ENCODE measurements at regions not wholly inside any gene's neighbourhood (a gene's known extent, or its start where the extent isn't known, plus 50 kb on each side); places are given as distances from the start of the nearest gene placed in this dataset.
"Not testable (repeated sequence)": the region's sequence is repeated elsewhere in the genome, so short reads cannot be mapped to it uniquely, and the experiment has no call there.

- Histone ChIP-seq H3K36me3 (no peaks in the 10 kb centered on the region), H3K9me3 (replicated peaks) (no peaks in the 10 kb centered on the region), H3K27me3 (ENCODE audit: low read depth) (no peaks in the 10 kb centered on the region), H3K4me3 (no peak overlapping the region), H3K27ac (replicated peaks) (no peak overlapping the region), H3K4me1 (no peaks in the 10 kb centered on the region)
- TF ChIP-seq, protein P1, sequence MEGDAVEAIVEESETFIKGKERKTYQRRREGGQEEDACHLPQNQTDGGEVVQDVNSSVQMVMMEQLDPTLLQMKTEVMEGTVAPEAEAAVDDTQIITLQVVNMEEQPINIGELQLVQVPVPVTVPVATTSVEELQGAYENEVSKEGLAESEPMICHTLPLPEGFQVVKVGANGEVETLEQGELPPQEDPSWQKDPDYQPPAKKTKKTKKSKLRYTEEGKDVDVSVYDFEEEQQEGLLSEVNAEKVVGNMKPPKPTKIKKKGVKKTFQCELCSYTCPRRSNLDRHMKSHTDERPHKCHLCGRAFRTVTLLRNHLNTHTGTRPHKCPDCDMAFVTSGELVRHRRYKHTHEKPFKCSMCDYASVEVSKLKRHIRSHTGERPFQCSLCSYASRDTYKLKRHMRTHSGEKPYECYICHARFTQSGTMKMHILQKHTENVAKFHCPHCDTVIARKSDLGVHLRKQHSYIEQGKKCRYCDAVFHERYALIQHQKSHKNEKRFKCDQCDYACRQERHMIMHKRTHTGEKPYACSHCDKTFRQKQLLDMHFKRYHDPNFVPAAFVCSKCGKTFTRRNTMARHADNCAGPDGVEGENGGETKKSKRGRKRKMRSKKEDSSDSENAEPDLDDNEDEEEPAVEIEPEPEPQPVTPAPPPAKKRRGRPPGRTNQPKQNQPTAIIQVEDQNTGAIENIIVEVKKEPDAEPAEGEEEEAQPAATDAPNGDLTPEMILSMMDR (IDR thresholded peaks at IDR 0.05; ENCODE audit: borderline replicate concordance), result no peak
- no peak for DNase-seq
- intact Hi-C loops (cut with micrococcal nuclease), result no loop called here
These were observed 137.8 kb upstream of the GPR101 start for GRCh38 chrX:137171626-137172025.

- Histone ChIP-seq H3K36me3 (no peaks in the 10 kb centered on the region), H3K27me3 (ENCODE audit: low read depth) (no peaks in the 10 kb centered on the region), H3K9me3 (replicated peaks) (no peaks in the 10 kb centered on the region), H3K27ac (replicated peaks) (no peak overlapping the region), H3K4me3 (no peak overlapping the region), H3K4me1 (no peaks in the 10 kb centered on the region)
- intact Hi-C loops (cut with micrococcal nuclease), result no loop called here
- DNase-seq, result no peak
- TF ChIP-seq, protein P1 (IDR thresholded peaks at IDR 0.05; ENCODE audit: borderline replicate concordance), result no peak
These were observed 132.8 kb upstream of the GPR101 start for GRCh38 chrX:137166591-137166990.

DNA sequence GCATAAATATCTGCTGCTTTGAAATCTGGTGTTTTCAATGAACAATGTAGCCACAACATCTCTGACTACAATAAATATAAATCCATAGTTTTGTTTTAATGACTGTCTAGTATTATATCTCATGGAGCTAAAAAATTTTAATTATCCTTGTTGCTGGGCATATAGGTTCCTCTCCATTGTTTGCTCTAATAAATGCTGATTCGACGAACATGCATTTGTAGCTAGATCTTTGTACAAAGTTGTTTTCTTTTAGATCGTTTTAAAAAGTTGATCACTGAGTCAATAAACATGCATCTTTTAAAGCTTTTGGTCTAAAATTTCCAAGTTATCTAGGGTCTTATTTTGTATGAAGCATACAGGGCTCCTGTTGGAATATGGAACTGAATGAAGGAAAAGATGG lies 130.5 kb upstream of the GPR101 start:
- Histone ChIP-seq H3K4me1 (no peaks in the 10 kb centered on the region), H3K9me3 (replicated peaks) (no peaks in the 10 kb centered on the region), H3K27me3 (ENCODE audit: low read depth) (no peaks in the 10 kb centered on the region), H3K36me3 (no peaks in the 10 kb centered on the region), H3K27ac (replicated peaks) (no peak overlapping the region), H3K4me3 (no peak overlapping the region)
- DNase-seq, result no peak
- intact Hi-C loops (cut with micrococcal nuclease), result no loop called here
- TF ChIP-seq, protein P1 (IDR thresholded peaks at IDR 0.05; ENCODE audit: borderline replicate concordance), result no peak

DNA sequence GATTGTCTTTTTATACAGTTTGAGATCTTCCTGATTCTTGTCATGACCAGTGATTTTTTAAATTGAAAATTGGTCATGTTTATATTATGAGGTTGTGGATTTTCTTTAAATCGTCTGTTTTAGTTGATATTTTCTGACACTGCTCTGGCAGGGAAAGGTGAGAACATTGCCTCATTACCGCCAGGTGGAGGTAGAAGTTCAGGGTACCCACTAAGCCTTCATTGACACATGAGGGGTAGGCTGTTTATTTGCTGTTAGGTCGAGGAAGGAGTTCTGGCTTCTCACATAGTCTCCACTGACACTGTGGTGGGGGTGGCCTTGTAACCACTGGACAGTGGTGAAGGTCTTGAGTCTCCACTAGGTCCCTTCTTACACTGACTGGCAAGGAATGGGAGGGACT lies 117.6 kb upstream of the GPR101 start:
- no peak overlapping the region for H3K27ac ChIP-seq (replicated peaks)
- no peaks in the 10 kb centered on the region for H3K36me3 ChIP-seq
- TF ChIP-seq, protein P1 (IDR thresholded peaks at IDR 0.05; ENCODE audit: borderline replicate concordance), result no peak
- H3K4me3 ChIP-seq, result no peak overlapping the region
- H3K9me3 ChIP-seq (replicated peaks), result no peaks in the 10 kb centered on the region
- H3K4me1 ChIP-seq, result no peaks in the 10 kb centered on the region
- no peak for DNase-seq
- no peaks in the 10 kb centered on the region for H3K27me3 ChIP-seq (ENCODE audit: low read depth)
- intact Hi-C loops (cut with micrococcal nuclease), result no loop called here

GRCh38 chrX:137143864-137144263 lies 110.1 kb upstream of the GPR101 start:
- TF ChIP-seq, protein P1 (IDR thresholded peaks at IDR 0.05; ENCODE audit: borderline replicate concordance), result no peak
- Histone ChIP-seq H3K4me1 (no peaks in the 10 kb centered on the region), H3K27me3 (ENCODE audit: low read depth) (no peaks in the 10 kb centered on the region), H3K36me3 (no peaks in the 10 kb centered on the region), H3K9me3 (replicated peaks) (no peaks in the 10 kb centered on the region), H3K27ac (replicated peaks) (no peak overlapping the region), H3K4me3 (no peak overlapping the region)
- DNase-seq, result no peak
- intact Hi-C loops (cut with micrococcal nuclease), result no loop called here

DNA sequence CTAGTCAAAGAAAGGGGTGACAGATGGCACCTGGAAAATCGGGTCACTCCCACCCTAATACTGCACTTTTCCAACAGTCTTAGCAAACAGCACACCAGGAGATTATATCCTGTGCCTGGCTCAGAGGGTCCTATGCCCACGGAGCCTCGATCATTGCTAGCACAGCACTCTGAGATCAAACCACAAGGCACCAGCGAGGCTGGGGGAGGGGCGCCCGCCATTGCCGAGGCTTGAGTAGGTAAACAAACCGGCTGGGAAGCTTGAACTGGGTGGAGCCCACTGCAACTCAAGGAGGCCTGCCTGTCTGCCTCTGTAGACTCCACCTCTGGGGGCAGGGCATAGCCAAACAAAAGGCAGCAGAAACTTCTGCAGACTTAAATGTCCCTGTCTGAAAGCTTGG lies 88.9 kb upstream of the GPR101 start:
- H3K27ac ChIP-seq (replicated peaks); H3K9me3 ChIP-seq (replicated peaks); H3K27me3 ChIP-seq (ENCODE audit: low read depth); H3K4me3 ChIP-seq; H3K4me1 ChIP-seq; DNase-seq; intact Hi-C loops (cut with micrococcal nuclease); H3K36me3 ChIP-seq: not testable (repeated sequence)

Measured in left ventricle myocardium inferior (tissue), 1 donor.